K562 (cell line): ENCODE measurements at regions not wholly inside any gene's neighbourhood (a gene's known extent, or its start where the extent isn't known, plus 50 kb on each side); places are given as distances from the start of the nearest gene placed in this dataset.

Experiments
- ATAC-seq: fragments of 200-7000 bp; cut with Tn5 transposase; 3 replicates; pipeline ENCODE4 v1.9.1; 2020; ENCODE audit warnings: moderate library complexity
- BruUV-seq: library from RNA; stranded (reverse); fragments of 400-500 nt; replicated peaks from 2 replicates; lab custom pipeline; 2021; lab: Mats Ljungman, UMichigan
- CTCF ChIA-PET: fragments of 300-600 bp; formaldehyde crosslinking; extraction: SDS; loops from one replicate; lab custom pipeline; 2021; ENCODE audit warnings: low intra/inter-chr PET ratio; lab: Yijun Ruan, JAX
- POLR2A ChIA-PET: fragments of 300-600, 350-650 bp; sonication (Branson Sonifier 250); formaldehyde crosslinking; extraction: SDS; loops from one replicate; lab custom pipeline; 2021; ENCODE audit warnings: antibody characterized with exemption, inconsistent platforms; lab: Yijun Ruan, JAX
- DNase-seq, 4 experiments: peaks; one replicate each; pipeline versions ENCODE4 v3.0.0 to v3.0.0-alpha.2; 2011 to 2018; ENCODE audit warnings: low spot score in 3 of 4, mixed read lengths in 3 of 4; ENCODE audit errors: extremely low read depth in 1 of 4
- FAIRE-seq: peaks from 2 replicates; lab custom pipeline; 2011; peaks lifted over from hg19 to GRCh38; lab: Jason Lieb, UNC
- H2AFZ ChIP-seq: 2 replicates; pipeline ENCODE4 v1.6.0; 2011; ENCODE audit warnings: low read depth, low read length, control low read depth, inconsistent platforms
- H3K27ac ChIP-seq: fragments of 200-600 bp; 3 replicates; pipeline ENCODE4 v1.8.0; 2011; ENCODE audit warnings: low read depth, mild to moderate bottlenecking, control low read depth, inconsistent platforms, low read length, moderate library complexity, mixed read lengths; ENCODE audit errors: extremely low read depth
- H3K27me3 ChIP-seq, 2 experiments: fragments of 300-600 bp in 1 of 2; 2 replicates in 1 of 2; 3 replicates in 1 of 2; pipeline versions ENCODE4 v1.6.0 to v1.8.0; 2011; ENCODE audit warnings: inconsistent platforms in 2 of 2, low read length in 2 of 2, mild to moderate bottlenecking in 1 of 2, mixed read lengths in 1 of 2, moderate library complexity in 1 of 2; ENCODE audit not compliant: control insufficient read depth in 2 of 2, insufficient read depth in 2 of 2
- H3K36me3 ChIP-seq: fragments of 300-600 bp; 3 replicates; pipeline ENCODE4 v1.8.0; 2011; ENCODE audit warnings: mild to moderate bottlenecking, low read length, inconsistent platforms; ENCODE audit not compliant: control insufficient read depth, insufficient read depth
- H3K4me1 ChIP-seq, 2 experiments: fragments of 200-600 bp in 1 of 2; replicated peaks in 1 of 2; 2 replicates in 1 of 2; 3 replicates in 1 of 2; pipeline versions ENCODE4 v1.5.1 to v1.8.0; 2011; ENCODE audit warnings: inconsistent platforms in 2 of 2, low read length in 2 of 2, mild to moderate bottlenecking in 1 of 2, mixed read lengths in 1 of 2, moderate library complexity in 1 of 2; ENCODE audit not compliant: control insufficient read depth in 2 of 2, insufficient read depth in 2 of 2
- H3K4me2 ChIP-seq: 2 replicates; pipeline ENCODE4 v1.6.1; 2011; ENCODE audit warnings: low read length, control low read depth, inconsistent platforms, mixed read lengths; ENCODE audit not compliant: insufficient read depth
- H3K4me3 ChIP-seq: fragments of 200-600 bp; sonication (generic), shearing (Covaris generic); 2 replicates; pipeline ENCODE4 v1.5.1; 2016; ENCODE audit warnings: control low read depth, inconsistent platforms
- H3K79me2 ChIP-seq: fragments of 200-600 bp; 3 replicates; pipeline ENCODE4 v1.8.0; 2011; ENCODE audit warnings: low read length, inconsistent platforms; ENCODE audit not compliant: control insufficient read depth, insufficient read depth
- H3K9ac ChIP-seq, 2 experiments: 2 replicates each; pipeline versions ENCODE4 v1.6.0 to v1.6.1; 2011; ENCODE audit warnings: low read depth in 2 of 2, low read length in 2 of 2, control low read depth in 1 of 2, inconsistent platforms in 1 of 2, mild to moderate bottlenecking in 1 of 2, mixed read lengths in 1 of 2; ENCODE audit not compliant: insufficient read depth in 1 of 2
- H3K9me1 ChIP-seq: one replicate; pipeline ENCODE4 v1.6.0; 2011; ENCODE audit warnings: inconsistent platforms, mild to moderate bottlenecking, low read length, moderate library complexity; ENCODE audit not compliant: control insufficient read depth, insufficient read depth
- H3K9me3 ChIP-seq: replicated peaks from 2 replicates; pipeline ENCODE4 v1.5.1; 2011; ENCODE audit warnings: low read depth, low read length, inconsistent platforms; ENCODE audit not compliant: control insufficient read depth, insufficient read depth
- H4K20me1 ChIP-seq: replicated peaks from 2 replicates; pipeline ENCODE4 v1.6.1; 2011; ENCODE audit warnings: low read length, inconsistent platforms, mixed read lengths; ENCODE audit not compliant: control insufficient read depth, insufficient read depth
- EP400 ChIP-seq: fragments of 450-650 bp; IDR thresholded peaks from 2 replicates; pipeline ENCODE4 v1.6.1; 2017; ENCODE audit warnings: antibody characterized with exemption, mild to moderate bottlenecking, moderate library complexity
- JUND ChIP-seq, 2 experiments: IDR thresholded peaks; 2 replicates in 1 of 2; 3 replicates in 1 of 2; pipeline ENCODE4 v1.6.1; 2011; ENCODE audit warnings: borderline replicate concordance in 2 of 2, low read depth in 2 of 2, low read length in 2 of 2, improper control_type of control experiment in 1 of 2, missing biosample characterization in 1 of 2, missing genetic modification characterization in 1 of 2, missing genetic modification reagents in 1 of 2
- SRSF7 ChIP-seq: fragments of 200-400 bp; formaldehyde crosslinking; optimal IDR thresholded peaks from 2 replicates; pipeline ENCODE3; 2017; ENCODE audit warnings: mild to moderate bottlenecking, low read depth, low read length
- UBTF ChIP-seq, 2 experiments: IDR thresholded peaks; 2 replicates each; pipeline ENCODE4 v1.6.1; 2012; ENCODE audit warnings: improper control_type of control experiment in 2 of 2, low read depth in 2 of 2, low read length in 2 of 2, borderline replicate concordance in 1 of 2
- WGBS: fragments of 100-300 bp; shearing (Covaris generic); methylation state at CpG from one replicate; pipeline ENCODE4 v1.1.6; 2016; ENCODE audit warnings: low coverage, mixed read lengths; ENCODE audit not compliant: insufficient coverage; ENCODE audit errors: missing lambda C conversion rate; 5-methylcytosine and 5-hydroxymethylcytosine counted together
- in situ Hi-C: fragments of 300-500 bp; cut with MboI; formaldehyde crosslinking; loops from 4 replicates; pipeline ENCODE4 v1.15.0; 2018; ENCODE audit warnings: inconsistent platforms, mixed read lengths
- intact Hi-C: fragments of 100-400 bp; cut with micrococcal nuclease; formaldehyde crosslinking; loops from 2 replicates; pipeline ENCODE4 v1.14.2; 2022
- TF ChIP-seq, protein P1 (sequence below): fragments of 450-650 bp; IDR thresholded peaks from 2 replicates; pipeline ENCODE4 v1.6.1; 2017; ENCODE audit warnings: antibody characterized with exemption
- TF ChIP-seq, protein P2 (sequence below): fragments of 450-650 bp; IDR thresholded peaks from 2 replicates; pipeline ENCODE4 v1.6.1; 2014; ENCODE audit warnings: low read depth, mild to moderate bottlenecking, moderate library complexity, borderline replicate concordance

DNA sequence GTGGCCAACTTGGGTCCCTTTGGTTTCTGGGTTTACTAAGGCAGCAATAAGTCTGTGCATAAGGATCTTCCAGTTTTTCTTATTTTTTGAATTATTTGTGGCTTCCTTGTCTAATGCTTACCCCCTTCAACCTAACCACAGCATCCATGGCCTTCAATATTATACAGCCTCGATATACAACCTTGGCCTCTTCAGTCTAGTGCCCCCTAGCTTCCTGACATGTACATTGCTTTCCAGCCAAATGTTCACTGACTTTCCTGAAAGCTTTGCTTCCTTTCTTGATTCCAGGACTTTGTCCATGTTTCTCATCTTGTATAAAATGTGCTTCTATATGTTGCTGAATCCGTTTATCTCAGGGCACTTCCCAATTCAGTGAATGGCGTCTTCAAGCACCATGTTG is 310.1 kb downstream of the OLFM4 start:
- POLR2A ChIA-PET = no interaction called here

More for the DNA sequence above, 310.1 kb downstream of the OLFM4 start:
- FAIRE-seq = no peak
- CTCF ChIA-PET = no interaction called here
- intact Hi-C loops (no loop called here), in situ Hi-C loops (no loop called here)
- Histone ChIP-seq H3K4me2 (no peak overlapping the region), H3K79me2 (no peaks in the 10 kb centered on the region), H3K9ac (no peak overlapping the region), H2AFZ (no peak overlapping the region), H3K27ac (no peak overlapping the region), H3K36me3 (no peaks in the 10 kb centered on the region), H3K4me1 (no peaks in the 10 kb centered on the region), H3K4me3 (no peak overlapping the region), H3K9me3 (no peaks in the 10 kb centered on the region), H3K9me1 (no peaks in the 10 kb centered on the region), H3K27me3 (no peaks in the 10 kb centered on the region), H4K20me1 (no peaks in the 10 kb centered on the region)
- 0% methylated on average over 3 of the region's 3 CpGs for WGBS
- TF ChIP-seq JUND (IDR thresholded peaks at IDR 0.05; ENCODE audit: borderline replicate concordance, low read depth, low read length) (no peak), JUND (tag; IDR thresholded peaks at IDR 0.05; ENCODE audit: borderline replicate concordance, low read depth, low read length) (no peak), EP400 (no peak), UBTF (IDR thresholded peaks at IDR 0.05; ENCODE audit: borderline replicate concordance in 1 of 2, low read depth in 2 of 2, low read length in 2 of 2) (no peak), SRSF7 (no peak)
- TF ChIP-seq, protein P1, sequence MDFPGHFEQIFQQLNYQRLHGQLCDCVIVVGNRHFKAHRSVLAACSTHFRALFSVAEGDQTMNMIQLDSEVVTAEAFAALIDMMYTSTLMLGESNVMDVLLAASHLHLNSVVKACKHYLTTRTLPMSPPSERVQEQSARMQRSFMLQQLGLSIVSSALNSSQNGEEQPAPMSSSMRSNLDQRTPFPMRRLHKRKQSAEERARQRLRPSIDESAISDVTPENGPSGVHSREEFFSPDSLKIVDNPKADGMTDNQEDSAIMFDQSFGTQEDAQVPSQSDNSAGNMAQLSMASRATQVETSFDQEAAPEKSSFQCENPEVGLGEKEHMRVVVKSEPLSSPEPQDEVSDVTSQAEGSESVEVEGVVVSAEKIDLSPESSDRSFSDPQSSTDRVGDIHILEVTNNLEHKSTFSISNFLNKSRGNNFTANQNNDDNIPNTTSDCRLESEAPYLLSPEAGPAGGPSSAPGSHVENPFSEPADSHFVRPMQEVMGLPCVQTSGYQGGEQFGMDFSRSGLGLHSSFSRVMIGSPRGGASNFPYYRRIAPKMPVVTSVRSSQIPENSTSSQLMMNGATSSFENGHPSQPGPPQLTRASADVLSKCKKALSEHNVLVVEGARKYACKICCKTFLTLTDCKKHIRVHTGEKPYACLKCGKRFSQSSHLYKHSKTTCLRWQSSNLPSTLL = no peak
- TF ChIP-seq, protein P2, sequence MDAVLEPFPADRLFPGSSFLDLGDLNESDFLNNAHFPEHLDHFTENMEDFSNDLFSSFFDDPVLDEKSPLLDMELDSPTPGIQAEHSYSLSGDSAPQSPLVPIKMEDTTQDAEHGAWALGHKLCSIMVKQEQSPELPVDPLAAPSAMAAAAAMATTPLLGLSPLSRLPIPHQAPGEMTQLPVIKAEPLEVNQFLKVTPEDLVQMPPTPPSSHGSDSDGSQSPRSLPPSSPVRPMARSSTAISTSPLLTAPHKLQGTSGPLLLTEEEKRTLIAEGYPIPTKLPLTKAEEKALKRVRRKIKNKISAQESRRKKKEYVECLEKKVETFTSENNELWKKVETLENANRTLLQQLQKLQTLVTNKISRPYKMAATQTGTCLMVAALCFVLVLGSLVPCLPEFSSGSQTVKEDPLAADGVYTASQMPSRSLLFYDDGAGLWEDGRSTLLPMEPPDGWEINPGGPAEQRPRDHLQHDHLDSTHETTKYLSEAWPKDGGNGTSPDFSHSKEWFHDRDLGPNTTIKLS = no peak
- DNase-seq = no peak
- ATAC-seq = no peak
- no TSS peak for BruUV-seq
